NCI-H82 treated with DMSO at 0.1 percent for 48 hours (cell line): ENCODE measurements at regions not wholly inside any gene's neighbourhood (a gene's known extent, or its start where the extent isn't known, plus 50 kb on each side); places are given as distances from the start of the nearest gene placed in this dataset.

Experiments
- DNase-seq: peaks from one replicate; lab custom pipeline; 2025; ENCODE audit not compliant: unreplicated experiment; lab: John Stamatoyannopoulos, UW

- DNase-seq: no peak
Observed at GRCh38 chr1:212221801-212222200, 63.4 kb upstream of the PPP2R5A start.

DNA sequence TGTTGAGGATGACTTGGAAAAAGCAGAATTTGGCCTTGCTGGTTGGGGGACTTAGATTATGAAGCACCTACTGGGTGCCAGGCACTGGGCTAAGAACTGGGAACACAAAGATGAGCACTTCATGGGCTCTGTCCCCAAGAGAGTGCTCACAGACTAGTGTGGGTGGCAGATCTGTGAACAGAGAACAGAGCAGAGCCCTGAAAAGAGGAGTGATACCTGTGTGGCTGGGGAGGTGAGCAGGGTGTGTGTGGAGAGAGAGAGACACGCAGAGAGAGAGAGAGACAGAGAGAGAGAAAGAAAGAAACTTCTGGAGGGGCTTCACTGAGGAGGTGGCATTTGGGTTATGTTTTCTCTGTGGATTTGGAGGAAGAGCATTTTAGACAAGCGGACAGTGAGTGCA, 61.1 kb upstream of the PPP2R5A start:
- no peak for DNase-seq

- no peak for DNase-seq
Observed at GRCh38 chr1:212225416-212225815, 59.8 kb upstream of the PPP2R5A start.

DNA sequence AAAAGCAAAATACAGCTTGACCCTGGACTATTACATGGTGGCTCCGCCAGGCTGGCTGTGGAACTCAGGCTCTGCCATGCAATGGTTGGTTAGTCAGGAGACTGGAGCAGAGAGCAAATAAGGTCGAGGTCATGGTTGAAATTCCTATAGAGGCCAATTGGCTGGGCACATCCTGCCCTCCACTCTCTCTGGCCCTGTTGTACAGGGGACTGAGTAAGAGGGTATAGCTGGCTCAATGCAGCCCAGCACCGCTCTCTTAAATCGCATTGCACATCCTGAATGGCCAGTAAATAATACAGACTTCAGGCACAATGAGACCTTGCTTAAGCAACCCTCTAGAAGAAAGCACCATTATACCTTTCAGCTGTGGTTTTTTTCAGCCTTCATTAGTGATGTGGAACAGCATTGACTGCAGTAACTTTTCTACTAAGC, 59.3 kb upstream of the PPP2R5A start:
- no peak for DNase-seq

- DNase-seq: no peak
Observed at GRCh38 chr1:212226467-212226866, 58.7 kb upstream of the PPP2R5A start.

DNA sequence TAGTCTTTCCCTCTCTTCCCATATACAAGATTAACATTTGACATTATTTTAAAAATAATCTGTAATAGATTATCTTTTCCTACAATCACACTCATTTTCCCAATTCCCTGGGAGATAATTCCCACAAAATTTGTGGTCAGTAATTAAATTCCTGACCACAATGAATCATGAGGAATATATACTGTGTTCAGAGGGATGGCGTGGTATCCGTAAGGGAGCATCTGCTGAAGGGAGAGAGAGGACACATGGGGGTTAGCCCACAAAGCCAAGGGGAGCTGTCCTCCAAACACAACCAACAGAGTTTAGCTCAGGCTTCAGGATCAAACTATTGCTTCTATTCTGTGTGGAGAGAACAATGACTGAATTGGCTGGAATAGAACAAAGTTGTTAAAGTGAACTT, 57.1 kb upstream of the PPP2R5A start:
- no peak for DNase-seq

- DNase-seq: no peak
Observed at GRCh38 chr1:212228591-212229119, 56.6 kb upstream of the PPP2R5A start.

DNA sequence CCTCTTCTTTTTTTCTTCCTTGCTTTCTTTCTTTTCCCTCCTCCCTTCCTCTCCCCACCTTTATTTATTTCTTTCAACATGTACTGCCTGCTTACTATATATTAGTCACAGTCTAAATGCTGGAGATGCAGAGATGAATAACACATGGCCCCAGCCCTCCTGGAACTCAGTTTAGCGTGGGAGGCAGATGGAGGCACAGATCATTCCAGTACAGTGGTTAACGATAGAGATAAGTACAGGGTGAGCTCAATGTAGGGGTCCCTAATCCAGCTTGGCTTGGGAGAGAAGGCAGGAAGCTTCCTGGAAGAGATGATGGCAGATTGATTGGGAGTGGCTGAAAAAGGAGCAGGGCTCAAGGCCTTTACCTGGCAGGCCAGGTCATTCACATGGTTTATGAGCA, 55.6 kb upstream of the PPP2R5A start:
- DNase-seq: no peak

- DNase-seq: no peak
Observed at GRCh38 chr1:212230329-212230728, 54.9 kb upstream of the PPP2R5A start.

DNA sequence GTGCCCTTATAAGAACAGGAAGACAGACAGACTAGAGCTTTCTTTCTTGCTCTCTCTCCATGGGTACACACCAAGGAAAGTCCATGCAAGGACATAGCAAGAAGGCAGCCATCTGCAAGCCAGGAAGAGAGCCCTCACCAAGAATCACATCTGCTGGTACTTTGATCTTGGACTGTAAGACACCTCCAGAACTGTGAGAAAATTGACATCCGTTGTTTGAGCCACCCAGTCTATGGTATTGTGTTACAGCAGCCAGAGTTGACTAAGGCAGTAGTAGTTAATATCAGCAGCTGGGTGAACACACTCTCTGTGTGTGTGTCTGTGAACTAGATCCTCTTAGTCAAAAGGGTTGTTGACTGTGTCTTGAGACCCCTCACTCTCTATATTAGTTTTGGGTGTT, 53.8 kb upstream of the PPP2R5A start:
- DNase-seq: peak; percentile 59

- peak; percentile 24 for DNase-seq
Observed at GRCh38 chr1:212232090-212232489, 53.1 kb upstream of the PPP2R5A start.

- no peak for DNase-seq
Observed at GRCh38 chr1:212233321-212233720, 51.9 kb upstream of the PPP2R5A start.

- no peak for DNase-seq
Observed at GRCh38 chr1:212234431-212235395, 50.5 kb upstream of the PPP2R5A start.
